ENCODE measurements at regions not wholly inside any gene's neighbourhood (a gene's known extent, or its start where the extent isn't known, plus 50 kb on each side); places are given as distances from the start of the nearest gene placed in this dataset.
"Not testable (repeated sequence)": the region's sequence is repeated elsewhere in the genome, so short reads cannot be mapped to it uniquely, and the experiment has no call there.

DNA sequence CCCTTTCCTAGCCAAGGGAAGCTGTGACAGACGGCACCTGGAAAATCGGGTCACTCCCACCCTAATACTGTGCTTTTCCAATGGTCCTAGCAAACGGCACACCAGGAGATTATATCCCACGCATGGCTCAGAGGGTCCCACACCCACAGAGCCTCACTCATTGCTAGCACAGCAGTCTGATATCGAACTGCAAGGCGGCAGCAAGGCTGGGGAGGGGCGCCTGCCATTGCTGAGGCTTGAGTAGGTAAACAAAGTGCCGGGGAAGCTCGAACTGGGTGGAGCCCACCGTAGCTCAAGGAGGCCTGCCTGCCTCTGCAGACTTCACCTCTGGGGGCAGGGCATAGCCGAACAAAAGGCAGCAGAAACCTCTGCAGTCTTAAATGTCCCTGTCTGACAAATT lies 91.4 kb upstream of the HMGXB4 start:
- BruUV-seq (replicated peaks); H2BK120ac ChIP-seq (ENCODE audit: low read depth, low read length); in situ Hi-C loops (cut with MboI; ENCODE audit: low sequenced_read_pairs); H3K4me2 ChIP-seq (ENCODE audit: low read depth, low read length); H4K91ac ChIP-seq (ENCODE audit: insufficient read depth, low read depth, low read length); H2BK15ac ChIP-seq (ENCODE audit: low read depth, low read length); POLR2A ChIA-PET (ENCODE audit: unreplicated experiment); H2BK5ac ChIP-seq (ENCODE audit: low read depth, low read length, poor library complexity, severe bottlenecking); H3K14ac ChIP-seq (replicated peaks; ENCODE audit: low read depth, low read length); H3K9ac ChIP-seq (ENCODE audit: low read depth, low read length); CTCF ChIA-PET; intact Hi-C loops (cut with micrococcal nuclease); H3K18ac ChIP-seq (ENCODE audit: low read depth, low read length); H3K79me1 ChIP-seq (ENCODE audit: low read depth in 1 of 2, low read length in 2 of 2); dilution Hi-C loops (cut with HindIII; ENCODE audit: low sequenced_read_pairs, unreplicated experiment); H4K8ac ChIP-seq (ENCODE audit: low read depth in 2 of 2, low read length in 2 of 2); H4K20me1 ChIP-seq (ENCODE audit: insufficient read depth, low read length); H3K9me3 ChIP-seq (ENCODE audit: control insufficient read depth, insufficient read depth, low read length); H4K5ac ChIP-seq (ENCODE audit: low read depth, low read length); H2AFZ ChIP-seq (replicated peaks; ENCODE audit: low read length, poor library complexity); H3K4me1 ChIP-seq (ENCODE audit: control insufficient read depth, insufficient read depth, low read length); H3K27ac ChIP-seq (ENCODE audit: insufficient read depth, low read length); H2BK20ac ChIP-seq (ENCODE audit: low read depth, low read length); H2AK5ac ChIP-seq (ENCODE audit: low read depth, low read length); H3K27me3 ChIP-seq (ENCODE audit: control insufficient read depth, insufficient read depth, low read length); H3K4ac ChIP-seq (ENCODE audit: low read depth, low read length); DNase-seq; H3K56ac ChIP-seq (ENCODE audit: extremely low read depth, insufficient read depth, low read length); H3K23ac ChIP-seq (ENCODE audit: low read depth, low read length); H3K9me1 ChIP-seq (ENCODE audit: insufficient read depth, low read length); H3K36me3 ChIP-seq (ENCODE audit: control insufficient read depth, insufficient read depth, low read length); H3K4me3 ChIP-seq (ENCODE audit: insufficient read depth, low read depth, low read length); ATAC-seq (ENCODE audit: low read depth); H2AK9ac ChIP-seq (replicated peaks; ENCODE audit: low read depth, low read length, poor library complexity): not testable (repeated sequence)
- WGBS, 2 experiments (ENCODE audit: extremely low coverage in 2 of 2, insufficient read length in 1 of 2), result no CpG with 5 or more reads among the region's 11 CpGs
